Gastroesophageal sphincter (tissue), 3 donors: ENCODE measurements at regions not wholly inside any gene's neighbourhood (a gene's known extent, or its start where the extent isn't known, plus 50 kb on each side); places are given as distances from the start of the nearest gene placed in this dataset.

ENCODE experiments used
- CTCF ChIP-seq, 4 experiments: fragments of 200-600 bp in 2 of 4; fragments of 450-650 bp in 2 of 4; sonication (generic) in 1 of 4; IDR thresholded peaks; one replicate each; pipeline ENCODE4 v1.5.1; 2017 to 2019; ENCODE audit warnings: antibody characterized with exemption in 4 of 4, mild to moderate bottlenecking in 2 of 4, moderate library complexity in 2 of 4
- EP300 ChIP-seq: sonication (generic); formaldehyde crosslinking; IDR thresholded peaks from one replicate; pipeline ENCODE4 v1.6.1; 2017; ENCODE audit warnings: antibody characterized with exemption, mild to moderate bottlenecking
- POLR2A ChIP-seq, 2 donors: fragments of 450-650 bp; IDR thresholded peaks; one replicate each; pipeline ENCODE4 v1.6.1; 2017; ENCODE audit warnings: antibody characterized with exemption in 2 of 2, mild to moderate bottlenecking in 2 of 2, moderate library complexity in 1 of 2
- POLR2AphosphoS5 ChIP-seq: sonication (generic); formaldehyde crosslinking; IDR thresholded peaks from one replicate; pipeline ENCODE4 v1.6.1; 2017; ENCODE audit warnings: antibody characterized with exemption

- no peak for TF ChIP-seq POLR2A (IDR thresholded peaks at IDR 0.05)
- no peak for TF ChIP-seq CTCF (IDR thresholded peaks at IDR 0.05)
- no peak for TF ChIP-seq POLR2AphosphoS5
- no peak for TF ChIP-seq EP300
These were observed 102.0 kb upstream of the IGSF10 start for GRCh38 chr3:151562891-151563290.
